Amygdala (tissue), 56 donors: ENCODE measurements at regions not wholly inside any gene's neighbourhood (a gene's known extent, or its start where the extent isn't known, plus 50 kb on each side); places are given as distances from the start of the nearest gene placed in this dataset.
A peak's percentile ranks its signal among the peaks of the same experiment; 100 is the strongest.

Experiments used
- DNase-seq, 56 donors: peaks; one replicate each; lab custom pipeline; 2025; lab: John Stamatoyannopoulos, UW

GRCh38 chr10:130368761-130369560 is 232.8 kb downstream of the GLRX3 start:
- no peak for DNase-seq

GRCh38 chr10:130369645-130370381 is 233.6 kb downstream of the GLRX3 start:
- DNase-seq = no peak

- no peak for DNase-seq
These were observed 234.5 kb downstream of the GLRX3 start for GRCh38 chr10:130370721-130371120.

- no peak for DNase-seq
These were observed 235.0 kb downstream of the GLRX3 start for GRCh38 chr10:130371156-130371555.

- DNase-seq = no peak
These were observed 235.5 kb downstream of the GLRX3 start for GRCh38 chr10:130371666-130372065.

GRCh38 chr10:130372222-130372621 is 236.0 kb downstream of the GLRX3 start:
- DNase-seq = no peak

- no peak for DNase-seq
These were observed 236.7 kb downstream of the GLRX3 start for GRCh38 chr10:130372866-130373265.

- no peak for DNase-seq
These were observed 241.9 kb downstream of the GLRX3 start for GRCh38 chr10:130377986-130378540.

- DNase-seq = peak in 1 of 56 donors; percentile 26
These were observed 242.6 kb downstream of the GLRX3 start for GRCh38 chr10:130378556-130379400.

GRCh38 chr10:130380056-130380455 is 243.9 kb downstream of the GLRX3 start:
- DNase-seq = no peak

GRCh38 chr10:130382031-130382430 is 245.8 kb downstream of the GLRX3 start:
- no peak for DNase-seq

- no peak for DNase-seq
These were observed 251.9 kb downstream of the GLRX3 start for GRCh38 chr10:130387936-130388580.

GRCh38 chr10:130388746-130389145 is 252.6 kb downstream of the GLRX3 start:
- DNase-seq = no peak

- DNase-seq = no peak
These were observed 253.7 kb downstream of the GLRX3 start for GRCh38 chr10:130389906-130390305.

GRCh38 chr10:130392031-130392430 is 255.8 kb downstream of the GLRX3 start:
- DNase-seq = no peak

- DNase-seq = no peak
These were observed 257.2 kb downstream of the GLRX3 start for GRCh38 chr10:130393342-130393741.

- DNase-seq = no peak
These were observed 258.6 kb downstream of the GLRX3 start for GRCh38 chr10:130394832-130395231.

- DNase-seq = no peak
These were observed 259.2 kb downstream of the GLRX3 start for GRCh38 chr10:130395248-130395936.

GRCh38 chr10:130396044-130396443 is 259.9 kb downstream of the GLRX3 start:
- DNase-seq = no peak
